ENCODE measurements at regions not wholly inside any gene's neighbourhood (a gene's known extent, or its start where the extent isn't known, plus 50 kb on each side); places are given as distances from the start of the nearest gene placed in this dataset.
"Not testable (repeated sequence)": the region's sequence is repeated elsewhere in the genome, so short reads cannot be mapped to it uniquely, and the experiment has no call there.

DNA sequence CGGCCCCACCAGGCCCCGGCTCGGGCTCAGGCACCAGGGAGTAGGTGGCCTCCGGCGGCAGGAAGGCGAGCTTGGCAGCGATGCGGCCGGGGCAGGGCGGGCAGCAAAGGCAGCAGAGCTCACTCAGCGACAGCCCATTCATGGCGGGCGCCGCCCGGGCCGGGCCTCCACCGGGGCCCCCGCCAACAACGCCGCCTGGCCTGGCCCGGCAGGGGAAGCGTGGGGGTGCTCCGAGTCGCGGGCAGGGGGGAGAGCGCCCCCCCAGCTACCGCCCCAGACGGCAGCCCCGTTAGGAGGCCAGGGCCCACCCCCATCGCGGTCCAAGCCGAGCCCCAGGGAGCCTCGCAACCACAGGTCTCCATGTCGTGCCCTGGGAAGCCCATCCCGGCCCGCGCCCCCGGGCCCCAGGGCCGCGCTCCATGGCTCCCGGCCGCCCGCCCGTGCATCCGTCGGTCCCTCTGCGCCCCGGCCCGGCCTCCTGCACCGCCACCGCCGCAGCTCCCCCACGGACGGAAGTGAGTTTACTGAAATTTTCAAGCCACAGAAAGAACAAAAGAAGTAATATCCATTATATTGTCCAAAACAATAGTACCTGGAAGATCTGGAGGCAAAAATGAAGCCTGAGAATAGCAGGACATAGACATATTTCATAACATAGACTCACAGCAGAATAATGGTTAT, 126.6 kb upstream of the VPREB1 start:
- not testable (repeated sequence) for DNase-seq

- DNase-seq, result not testable (repeated sequence)
Measured at GRCh38 chr22:22116997-22117770, 127.4 kb upstream of the VPREB1 start.

DNA sequence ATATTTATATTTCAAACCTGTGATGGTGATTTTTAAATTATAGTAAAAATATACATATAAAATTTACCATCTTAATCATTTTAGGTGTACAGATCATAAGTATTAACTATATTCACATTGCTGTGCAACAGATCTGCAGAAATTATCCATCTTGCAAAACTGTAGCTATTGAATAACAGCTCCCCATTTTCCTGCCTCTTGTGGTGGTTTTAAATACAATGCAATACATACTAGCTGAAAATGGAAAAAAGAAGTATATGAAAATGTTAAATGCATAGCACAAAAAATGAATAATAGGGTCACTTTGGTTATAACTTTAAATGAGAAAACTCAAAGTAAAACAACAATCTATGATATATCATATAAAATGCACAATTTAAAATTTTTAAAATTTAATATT, 130.9 kb upstream of the VPREB1 start:
- DNase-seq, result no peak

DNA sequence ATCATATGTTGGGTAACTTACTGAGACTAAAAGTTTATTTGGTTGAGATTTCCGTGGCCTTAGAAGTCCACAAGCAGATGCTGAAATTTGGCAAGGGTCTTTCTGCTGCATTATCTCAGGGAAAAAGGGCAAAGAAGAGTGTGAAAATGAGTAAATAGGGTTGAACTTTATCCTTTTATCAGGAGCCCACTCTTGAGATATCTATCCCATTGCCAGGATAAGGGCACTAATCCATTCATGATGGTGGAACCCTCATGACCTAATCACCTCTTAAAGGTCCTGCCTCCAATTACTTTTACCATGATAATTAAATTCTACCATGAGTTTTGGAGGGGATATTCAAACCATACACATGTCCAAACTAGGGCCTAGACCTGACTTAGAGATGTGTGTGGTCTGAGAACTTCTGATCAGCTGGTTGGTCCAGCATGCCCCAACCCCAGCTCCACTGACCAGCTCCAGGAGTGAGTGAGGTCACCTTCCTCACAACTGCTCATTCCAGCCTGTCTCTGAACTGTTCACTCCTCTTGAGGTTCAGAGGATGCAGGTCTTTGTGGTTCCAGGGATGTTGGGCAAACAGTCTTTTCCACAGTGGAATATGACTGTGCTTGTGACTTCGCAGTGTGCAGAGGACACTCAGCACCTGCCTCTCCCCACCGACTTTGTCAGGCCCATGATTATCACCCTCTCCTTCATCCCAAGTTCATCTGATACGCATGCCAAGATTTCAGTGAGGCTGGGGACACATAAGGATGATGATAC, 130.1 kb upstream of the TOP3B start:
- DNase-seq, result no peak

- no peak for DNase-seq
Measured at GRCh38 chr22:22111983-22112382, 129.4 kb upstream of the TOP3B start.

GRCh38 chr22:22111267-22111751, 128.7 kb upstream of the TOP3B start:
- DNase-seq, result no peak

DNA sequence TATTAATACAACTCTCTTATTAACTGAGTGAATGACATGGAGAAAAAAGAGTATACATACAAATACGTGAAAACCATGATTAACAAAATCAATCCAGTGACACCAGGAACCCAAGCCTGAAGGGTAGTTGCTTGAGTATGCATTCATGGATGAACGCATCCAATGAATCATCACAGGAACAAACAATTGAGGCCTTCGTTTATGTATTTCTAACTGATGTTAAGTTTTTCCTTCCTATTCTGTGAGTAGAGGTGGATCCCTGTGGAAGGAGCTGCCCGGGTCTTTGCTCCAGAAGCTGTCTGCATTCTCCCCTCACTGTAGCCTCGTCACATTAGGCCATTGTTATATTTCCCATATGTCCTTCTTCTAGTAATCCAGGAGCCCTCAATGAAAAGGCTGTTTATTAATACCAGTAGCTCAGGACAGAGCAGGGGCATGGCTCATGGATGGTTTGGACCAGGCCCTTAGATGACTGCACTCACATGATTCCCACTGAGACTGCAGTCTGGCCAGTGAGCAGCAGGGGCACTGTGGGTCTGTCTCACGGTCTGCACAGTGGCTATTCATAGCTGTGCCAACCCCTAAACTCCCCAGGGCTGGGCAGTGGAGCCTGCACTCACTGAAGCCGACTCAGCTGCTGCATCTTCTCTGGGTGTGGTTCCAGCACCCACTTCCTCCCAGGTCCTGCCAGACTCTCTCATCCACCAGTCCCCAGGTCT, 128.1 kb upstream of the TOP3B start:
- no peak for DNase-seq

DNA sequence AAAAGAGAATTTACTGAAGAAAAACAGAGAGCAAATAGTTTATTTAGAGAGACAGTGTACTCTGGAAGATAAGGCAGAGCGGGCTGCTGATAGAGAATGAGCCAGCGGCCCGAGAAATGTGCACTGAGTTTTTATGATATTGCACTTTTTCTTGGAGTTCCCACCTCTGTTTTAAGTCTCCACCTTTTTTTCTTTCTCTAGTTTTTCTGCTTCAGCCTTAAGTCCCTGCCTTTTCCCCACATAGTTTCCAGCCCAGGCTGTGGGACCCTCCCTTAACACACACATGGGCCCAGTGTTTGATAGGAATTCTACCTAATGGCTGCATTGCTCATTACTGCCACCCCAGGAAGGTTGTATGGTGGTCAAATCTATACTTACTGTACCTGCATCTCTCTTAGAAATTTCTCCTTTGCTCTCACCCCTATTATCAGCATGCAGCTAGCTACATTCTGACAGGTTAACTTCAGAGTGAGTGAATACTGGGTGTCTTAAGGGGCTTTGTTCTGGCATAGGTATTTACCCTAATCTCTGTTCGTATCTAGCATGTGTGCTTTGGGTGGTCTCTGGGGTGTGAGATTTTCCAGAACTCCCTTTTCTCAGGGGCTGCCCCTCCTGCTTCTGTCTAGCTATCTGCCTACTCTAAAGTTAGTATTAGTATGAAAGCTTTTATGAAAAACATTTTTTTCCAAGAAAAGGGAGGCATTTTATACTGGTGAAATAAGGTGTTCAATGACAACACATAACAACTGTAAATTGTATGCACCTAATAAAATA, 127.3 kb upstream of the TOP3B start:
- no peak for DNase-seq

GRCh38 chr22:22106855-22107254, 124.3 kb upstream of the TOP3B start:
- DNase-seq, result no peak

DNA sequence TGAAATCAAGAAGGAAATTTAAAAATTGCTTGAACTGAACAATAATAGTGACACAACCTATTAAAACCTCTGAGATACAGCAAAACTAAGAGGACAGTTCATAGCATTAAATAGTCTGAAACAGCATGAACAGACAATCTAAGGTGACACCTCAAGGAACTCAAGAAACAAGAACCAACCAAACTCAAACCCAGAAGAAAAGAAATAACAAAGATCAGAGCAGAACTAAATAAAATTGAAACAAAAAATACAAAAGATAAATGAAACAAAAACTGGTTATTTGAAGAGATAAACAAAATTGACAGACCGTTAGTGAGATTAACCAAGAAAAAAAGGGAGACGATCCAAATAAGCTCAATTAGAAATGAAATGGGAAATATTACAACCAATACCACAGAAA, 122.8 kb upstream of the TOP3B start:
- no peak for DNase-seq

DNA sequence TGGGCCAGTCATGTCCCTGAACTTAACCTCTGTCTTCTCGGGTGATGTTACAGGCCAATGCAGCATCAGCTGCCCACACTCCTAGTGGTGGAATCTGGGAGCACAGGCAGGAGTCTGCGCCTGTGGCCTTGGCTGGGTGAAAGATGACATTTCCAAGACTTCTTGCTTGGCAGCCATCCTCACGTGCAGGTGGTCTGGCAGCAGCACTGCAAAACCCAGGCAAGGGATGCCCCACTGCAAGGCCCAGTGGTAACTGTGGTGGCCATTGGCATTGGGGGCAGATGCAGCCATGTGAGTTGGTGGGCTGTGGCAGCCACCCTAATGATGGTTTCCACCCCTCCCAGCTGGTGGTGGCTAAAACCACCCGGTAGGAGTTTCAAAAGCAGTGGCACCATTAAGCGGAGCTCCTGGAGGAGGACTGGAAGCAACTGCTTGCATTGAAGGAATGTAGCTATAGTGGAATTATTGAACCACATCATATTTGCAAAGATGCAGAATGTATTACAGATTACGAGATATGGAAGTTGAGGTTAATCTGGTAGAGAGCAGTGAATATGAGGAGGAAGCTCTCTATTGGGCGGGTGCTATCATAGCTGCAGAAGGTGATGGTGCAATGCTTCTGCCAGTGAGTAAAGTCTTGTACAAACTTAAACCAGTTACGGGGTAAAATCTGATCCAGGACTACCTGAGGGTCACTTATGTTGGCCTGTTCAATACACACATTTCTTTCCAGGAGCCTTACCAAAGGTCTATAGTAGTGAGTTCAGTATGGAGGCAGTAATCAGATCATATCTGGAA, 120.7 kb upstream of the TOP3B start:
- DNase-seq, result no peak

DNA sequence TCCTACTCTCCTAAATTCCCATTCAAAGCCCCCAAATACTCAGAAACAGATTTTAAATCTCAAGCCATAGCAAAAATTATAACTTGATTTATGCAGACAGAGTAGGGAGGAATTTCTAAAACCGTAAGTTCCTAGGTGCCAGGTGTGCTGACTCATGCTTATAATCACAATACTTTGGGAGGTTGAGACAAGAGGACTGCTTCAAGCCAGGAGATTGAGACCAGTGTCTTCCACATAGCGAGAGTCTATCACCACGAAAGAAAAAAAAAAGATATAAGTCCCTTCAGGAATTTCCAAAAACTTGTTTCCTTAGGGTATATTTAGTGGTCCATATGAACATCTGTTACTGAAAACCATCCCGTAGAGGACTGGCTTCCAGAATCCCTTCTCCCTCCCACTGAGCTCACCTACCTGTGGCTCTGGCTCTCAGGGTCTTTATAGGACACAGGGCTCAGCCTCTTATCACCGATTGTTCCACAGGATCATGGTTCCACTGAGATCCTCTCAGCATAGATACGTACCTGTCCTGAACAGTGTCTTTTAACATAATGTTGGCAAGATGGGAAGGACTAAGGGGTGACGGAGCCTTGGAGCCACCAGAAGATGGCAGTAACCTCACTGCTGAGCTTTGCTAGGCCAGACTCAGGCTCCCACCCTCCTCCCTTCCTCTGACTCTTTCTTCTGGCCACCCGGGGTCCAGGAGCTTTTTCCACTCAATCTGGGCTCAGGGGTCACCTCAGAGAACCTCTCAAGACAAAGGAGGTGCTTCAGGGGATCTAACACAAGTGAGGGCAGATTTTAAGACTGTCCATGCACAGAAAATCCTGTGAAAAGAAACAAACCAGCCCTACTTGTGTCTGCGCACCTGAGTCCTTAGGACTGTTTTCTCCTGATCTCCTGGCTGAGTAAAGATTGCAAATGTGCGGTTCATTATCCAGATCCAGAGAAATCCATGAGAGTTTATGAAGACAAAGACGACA, 117.5 kb upstream of the TOP3B start:
- no peak for DNase-seq

- DNase-seq, result no peak
Measured at GRCh38 chr22:22099194-22099486, 116.6 kb upstream of the TOP3B start.

DNA sequence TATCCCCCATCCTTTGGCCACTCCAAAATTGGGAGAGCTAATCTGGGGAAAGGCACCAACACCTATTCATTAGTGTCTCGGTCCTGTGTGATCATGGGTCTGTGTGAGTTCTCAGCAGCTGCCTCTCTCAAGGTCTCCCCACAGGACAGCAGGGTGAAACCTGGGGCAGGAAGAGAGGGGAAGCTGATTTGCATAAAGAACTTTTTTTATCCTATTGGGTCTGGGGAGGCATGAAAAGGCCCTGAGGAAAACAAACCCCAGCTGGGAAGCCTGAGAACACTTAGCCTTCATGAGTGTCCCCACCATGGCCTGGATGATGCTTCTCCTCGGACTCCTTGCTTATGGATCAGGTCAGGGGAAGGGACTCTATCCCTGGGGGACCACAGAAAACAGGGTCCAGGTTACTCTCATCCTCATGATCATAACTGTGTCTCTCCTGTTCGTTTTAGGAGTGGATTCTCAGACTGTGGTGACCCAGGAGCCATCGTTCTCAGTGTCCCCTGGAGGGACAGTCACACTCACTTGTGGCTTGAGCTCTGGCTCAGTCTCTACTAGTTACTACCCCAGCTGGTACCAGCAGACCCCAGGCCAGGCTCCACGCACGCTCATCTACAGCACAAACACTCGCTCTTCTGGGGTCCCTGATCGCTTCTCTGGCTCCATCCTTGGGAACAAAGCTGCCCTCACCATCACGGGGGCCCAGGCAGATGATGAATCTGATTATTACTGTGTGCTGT, 116.0 kb upstream of the TOP3B start:
- DNase-seq, result no peak

- DNase-seq, result no peak
Measured at GRCh38 chr22:22097727-22098228, 115.2 kb upstream of the TOP3B start.

DNA sequence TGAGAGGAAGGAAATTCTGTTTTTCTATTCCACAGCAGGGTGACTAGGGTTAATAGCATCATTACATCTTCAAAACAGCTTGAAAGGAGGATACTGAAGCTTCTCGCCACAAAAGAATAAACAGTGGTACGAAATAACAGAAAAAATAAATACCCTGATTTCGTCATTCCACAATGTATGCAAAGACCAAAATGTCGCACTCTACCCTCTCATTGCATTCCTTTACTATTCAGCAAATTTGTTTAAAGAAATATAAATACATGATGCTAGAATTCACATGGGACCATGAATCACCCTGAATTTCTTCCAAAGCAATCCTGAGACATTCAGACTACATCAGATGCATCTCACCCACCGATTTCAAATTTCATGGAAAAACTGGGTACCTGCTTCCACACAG, 112.3 kb upstream of the TOP3B start:
- no peak for DNase-seq

DNA sequence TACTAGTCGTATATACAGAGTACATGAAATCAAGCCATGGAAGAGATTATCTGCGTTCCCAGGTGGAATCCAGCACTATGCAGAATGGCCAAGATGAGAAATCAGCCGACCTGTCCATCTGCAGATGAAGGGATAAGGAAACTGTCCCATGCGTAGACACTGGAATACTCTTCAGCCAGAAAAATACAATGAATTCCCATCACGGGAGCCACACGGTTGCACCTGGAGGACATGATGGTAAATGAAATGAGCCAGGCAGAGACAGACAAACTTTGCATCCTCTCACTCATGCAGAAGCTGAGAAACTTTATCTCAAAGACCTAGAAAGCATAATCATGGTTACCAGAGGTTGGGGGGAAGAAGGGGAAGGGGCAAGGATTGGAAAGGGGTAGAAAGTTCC, 111.9 kb upstream of the TOP3B start:
- DNase-seq, result no peak

GRCh38 chr22:22093743-22094142, 111.2 kb upstream of the TOP3B start:
- DNase-seq, result no peak

- DNase-seq, result no peak
Measured at GRCh38 chr22:22092974-22093373, 110.4 kb upstream of the TOP3B start.

Data from CD4-positive, alpha-beta T cell treated with Interleukin-17A for 4 hours (primary cell).